HepG2 (cell line): ENCODE measurements at regions not wholly inside any gene's neighbourhood (a gene's known extent, or its start where the extent isn't known, plus 50 kb on each side); places are given as distances from the start of the nearest gene placed in this dataset.

Source experiments
- ATAC-seq: fragments of 200-7000 bp; cut with Tn5 transposase; 3 replicates; pipeline ENCODE4 v1.9.1; 2020; ENCODE audit warnings: mild to moderate bottlenecking, moderate library complexity
- BruUV-seq: library from RNA; stranded (reverse); fragments of 400-500 nt; replicated peaks from 2 replicates; lab custom pipeline; 2021; lab: Mats Ljungman, UMichigan
- CTCF ChIA-PET: fragments of 300-600 bp; formaldehyde crosslinking; extraction: SDS; loops from one replicate; lab custom pipeline; 2021; ENCODE audit warnings: low total read pairs, inconsistent platforms, low intra/inter-chr PET ratio; lab: Yijun Ruan, JAX
- POLR2A ChIA-PET: fragments of 350-600 bp; sonication (Branson Sonifier 250); formaldehyde crosslinking; loops from one replicate; lab custom pipeline; 2020; ENCODE audit warnings: antibody characterized with exemption, inconsistent platforms; lab: Yijun Ruan, JAX
- DNase-seq: peaks from one replicate; pipeline ENCODE4 v3.0.0-alpha.2; 2015; ENCODE audit warnings: low spot score
- FAIRE-seq: peaks from 3 replicates; lab custom pipeline; 2011; peaks lifted over from hg19 to GRCh38; lab: Jason Lieb, UNC
- H2AFZ ChIP-seq: one replicate; pipeline ENCODE4 v1.6.1; 2011; ENCODE audit warnings: low read length, inconsistent platforms
- H3K27ac ChIP-seq: fragments of 300-600 bp; 3 replicates; pipeline ENCODE4 v1.8.0; 2011; ENCODE audit warnings: mixed run types, mild to moderate bottlenecking, mixed read lengths, low read length, inconsistent platforms; ENCODE audit not compliant: insufficient read depth; ENCODE audit errors: extremely low read length
- H3K27me3 ChIP-seq, 2 experiments: fragments of 200-600 bp in 1 of 2; 2 replicates in 1 of 2; 3 replicates in 1 of 2; pipeline versions ENCODE4 v1.6.0 to v1.8.0; 2011; ENCODE audit warnings: low read length in 2 of 2, mild to moderate bottlenecking in 2 of 2, moderate library complexity in 2 of 2, inconsistent platforms in 1 of 2; ENCODE audit not compliant: insufficient read depth in 2 of 2, control insufficient read depth in 1 of 2
- H3K36me3 ChIP-seq, 2 experiments: fragments of 200-600 bp in 1 of 2; replicated peaks in 1 of 2; 2 replicates in 1 of 2; 3 replicates in 1 of 2; pipeline versions ENCODE4 v1.5.1 to v1.8.0; 2011; ENCODE audit warnings: low read length in 2 of 2, inconsistent platforms in 1 of 2; ENCODE audit not compliant: insufficient read depth in 2 of 2, control insufficient read depth in 1 of 2
- H3K4me1 ChIP-seq: 2 replicates; pipeline ENCODE4 v1.5.1; 2012; ENCODE audit warnings: low read length, inconsistent platforms; ENCODE audit not compliant: insufficient read depth
- H3K4me2 ChIP-seq: 2 replicates; pipeline ENCODE4 v1.6.0; 2011; ENCODE audit warnings: low read depth, low read length, inconsistent platforms
- H3K4me3 ChIP-seq, 3 experiments: fragments of 200-600 bp in 1 of 3; sonication (generic), shearing (Covaris generic) in 1 of 3; replicated peaks in 1 of 3; 2 replicates each; pipeline ENCODE4 v1.5.1; 2011 to 2016; ENCODE audit warnings: low read length in 3 of 3, inconsistent platforms in 2 of 3, low read depth in 2 of 3, mild to moderate bottlenecking in 2 of 3, control low read depth in 1 of 3, mixed read lengths in 1 of 3; ENCODE audit not compliant: insufficient read depth in 1 of 3
- H3K79me2 ChIP-seq: one replicate; pipeline ENCODE4 v1.6.1; 2011; ENCODE audit warnings: low read length, inconsistent platforms; ENCODE audit not compliant: insufficient read depth
- H3K9ac ChIP-seq: 2 replicates; pipeline ENCODE4 v1.6.0; 2011; ENCODE audit warnings: mild to moderate bottlenecking, low read depth, low read length, inconsistent platforms; ENCODE audit not compliant: insufficient read depth
- H3K9me3 ChIP-seq: 2 replicates; pipeline ENCODE4 v1.5.1; 2012; ENCODE audit warnings: mild to moderate bottlenecking, low read length
- H4K20me1 ChIP-seq: 2 replicates; pipeline ENCODE4 v1.6.0; 2011; ENCODE audit warnings: inconsistent platforms, mild to moderate bottlenecking, low read length, moderate library complexity; ENCODE audit not compliant: insufficient read depth
- FOXO1 ChIP-seq: sonication (generic); formaldehyde crosslinking; IDR thresholded peaks from 2 replicates; pipeline ENCODE4 v1.4.0; 2020; ENCODE audit warnings: missing genetic modification reagents
- HOXA9 ChIP-seq: sonication (generic); formaldehyde crosslinking; IDR thresholded peaks from 2 replicates; pipeline ENCODE4 v1.8.1; 2022; ENCODE audit warnings: missing genetic modification reagents, mild to moderate bottlenecking, moderate library complexity, borderline replicate concordance
- JUND ChIP-seq: sonication (generic); formaldehyde crosslinking; IDR thresholded peaks from 2 replicates; pipeline ENCODE4 v1.8.0; 2022; ENCODE audit warnings: mild to moderate bottlenecking, missing genetic modification reagents
- KLF11 ChIP-seq: IDR thresholded peaks from 2 replicates; pipeline ENCODE4 v1.6.1; 2016; ENCODE audit warnings: missing compliant biosample characterization
- NR1H2 ChIP-seq: sonication (generic); formaldehyde crosslinking; IDR thresholded peaks from 2 replicates; pipeline ENCODE4 v1.8.1; 2022; ENCODE audit warnings: low read depth, missing genetic modification reagents, borderline replicate concordance
- PLSCR1 ChIP-seq: sonication (generic); formaldehyde crosslinking; IDR thresholded peaks from 2 replicates; pipeline ENCODE4 v1.5.0; 2020; ENCODE audit warnings: missing genetic modification reagents, mild to moderate bottlenecking, borderline replicate concordance
- SAFB2 ChIP-seq: sonication (generic); formaldehyde crosslinking; IDR thresholded peaks from 2 replicates; pipeline ENCODE4 v1.5.1; 2020; ENCODE audit warnings: missing genetic modification reagents, low read depth, mild to moderate bottlenecking, borderline replicate concordance
- SALL2 ChIP-seq: sonication (generic); formaldehyde crosslinking; IDR thresholded peaks from 2 replicates; pipeline ENCODE4 v1.8.1; 2023; ENCODE audit warnings: mild to moderate bottlenecking, missing genetic modification reagents, inconsistent platforms
- SRSF9 ChIP-seq: fragments of 200-400 bp; formaldehyde crosslinking; IDR thresholded peaks from 2 replicates; pipeline ENCODE4 v1.6.1; 2018; ENCODE audit warnings: borderline replicate concordance, mild to moderate bottlenecking, low read depth, low read length; ENCODE audit not compliant: insufficient read depth, poor library complexity, severe bottlenecking
- ZBTB8A ChIP-seq: sonication (generic); formaldehyde crosslinking; IDR thresholded peaks from 2 replicates; pipeline ENCODE4 v1.4.0; 2020; ENCODE audit warnings: mild to moderate bottlenecking, low read depth, missing genetic modification reagents, borderline replicate concordance
- ZFP82 ChIP-seq: sonication (generic); formaldehyde crosslinking; IDR thresholded peaks from 2 replicates; pipeline ENCODE4 v1.5.1; 2020; ENCODE audit warnings: mild to moderate bottlenecking, missing genetic modification reagents, borderline replicate concordance
- ZNF10 ChIP-seq: sonication (generic); formaldehyde crosslinking; IDR thresholded peaks from 2 replicates; pipeline ENCODE4 v1.4.0; 2020; ENCODE audit warnings: mild to moderate bottlenecking, low read depth, missing genetic modification reagents, borderline replicate concordance
- ZNF225 ChIP-seq: sonication (generic); formaldehyde crosslinking; IDR thresholded peaks from 2 replicates; pipeline ENCODE4 v1.4.0; 2020; ENCODE audit warnings: mild to moderate bottlenecking, missing genetic modification reagents
- ZNF570 ChIP-seq: sonication (generic); formaldehyde crosslinking; IDR thresholded peaks from 2 replicates; pipeline ENCODE4 v1.4.0; 2020; ENCODE audit warnings: mild to moderate bottlenecking, missing genetic modification reagents, borderline replicate concordance
- ZNF615 ChIP-seq: sonication (generic); formaldehyde crosslinking; IDR thresholded peaks from 2 replicates; pipeline ENCODE4 v1.5.0; 2020; ENCODE audit warnings: mild to moderate bottlenecking, missing genetic modification reagents, borderline replicate concordance
- ZNF639 ChIP-seq: conservative IDR thresholded peaks from 2 replicates; pipeline ENCODE4 v1.6.1; 2018; ENCODE audit warnings: missing genetic modification reagents
- WGBS: methylation state at CpG from one replicate; pipeline ENCODE4 v1.1.6; 2017; ENCODE audit warnings: low lambda C conversion rate; 5-methylcytosine and 5-hydroxymethylcytosine counted together
- in situ Hi-C: cut with HindIII; loops from 2 replicates; pipeline ENCODE4 v1.10.0; 2017; ENCODE audit warnings: low pct_unique_long_range_greater_than_20kb; ENCODE audit not compliant: extremely low pct_ligation_motif_present
- intact Hi-C: fragments of 100-400 bp; cut with micrococcal nuclease; formaldehyde crosslinking; loops from one replicate; pipeline ENCODE4 v1.10.0; 2022; ENCODE audit not compliant: unreplicated experiment
- TF ChIP-seq, protein P1 (sequence below): sonication (generic); formaldehyde crosslinking; IDR thresholded peaks from 2 replicates; pipeline ENCODE4 v1.5.1; 2020; ENCODE audit warnings: missing genetic modification reagents, mild to moderate bottlenecking, borderline replicate concordance

GRCh38 chr4:156596706-156597329 is 374.8 kb downstream of the PDGFC start:
- no peaks in the 10 kb centered on the region for H3K79me2 ChIP-seq
- no peaks in the 10 kb centered on the region for H3K9me3 ChIP-seq
- no peak for ATAC-seq
- no peak overlapping the region for H3K4me2 ChIP-seq
- H3K4me3 ChIP-seq = no peak overlapping the region
- no peaks in the 10 kb centered on the region for H3K4me1 ChIP-seq
- no peak overlapping the region for H2AFZ ChIP-seq
- H4K20me1 ChIP-seq = no peaks in the 10 kb centered on the region
- FAIRE-seq = no peak
- intact Hi-C loops = no loop called here
- H3K27me3 ChIP-seq = no peaks in the 10 kb centered on the region
- 20% methylated on average over 4 of the region's 4 CpGs for WGBS
- no peaks in the 10 kb centered on the region for H3K36me3 ChIP-seq
- BruUV-seq = no TSS peak
- in situ Hi-C loops = no loop called here
- H3K27ac ChIP-seq = no peak overlapping the region
- CTCF ChIA-PET = no interaction called here
- no peak for TF ChIP-seq SALL2 (CRISPR knock-in tag)
- TF ChIP-seq ZNF639 (CRISPR knock-in tag) = no peak
- TF ChIP-seq, protein P1, sequence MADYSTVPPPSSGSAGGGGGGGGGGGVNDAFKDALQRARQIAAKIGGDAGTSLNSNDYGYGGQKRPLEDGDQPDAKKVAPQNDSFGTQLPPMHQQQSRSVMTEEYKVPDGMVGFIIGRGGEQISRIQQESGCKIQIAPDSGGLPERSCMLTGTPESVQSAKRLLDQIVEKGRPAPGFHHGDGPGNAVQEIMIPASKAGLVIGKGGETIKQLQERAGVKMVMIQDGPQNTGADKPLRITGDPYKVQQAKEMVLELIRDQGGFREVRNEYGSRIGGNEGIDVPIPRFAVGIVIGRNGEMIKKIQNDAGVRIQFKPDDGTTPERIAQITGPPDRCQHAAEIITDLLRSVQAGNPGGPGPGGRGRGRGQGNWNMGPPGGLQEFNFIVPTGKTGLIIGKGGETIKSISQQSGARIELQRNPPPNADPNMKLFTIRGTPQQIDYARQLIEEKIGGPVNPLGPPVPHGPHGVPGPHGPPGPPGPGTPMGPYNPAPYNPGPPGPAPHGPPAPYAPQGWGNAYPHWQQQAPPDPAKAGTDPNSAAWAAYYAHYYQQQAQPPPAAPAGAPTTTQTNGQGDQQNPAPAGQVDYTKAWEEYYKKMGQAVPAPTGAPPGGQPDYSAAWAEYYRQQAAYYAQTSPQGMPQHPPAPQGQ (CRISPR knock-in tag) = no peak
- TF ChIP-seq ZNF615 (CRISPR knock-in tag) = no peak
- TF ChIP-seq FOXO1 (CRISPR knock-in tag) = no peak
- no peak for TF ChIP-seq PLSCR1 (CRISPR knock-in tag)
- TF ChIP-seq KLF11 = no peak
- TF ChIP-seq ZNF10 (CRISPR knock-in tag) = no peak
- no peak for TF ChIP-seq NR1H2 (CRISPR knock-in tag)
- TF ChIP-seq ZNF225 (CRISPR knock-in tag) = no peak
- TF ChIP-seq ZFP82 (CRISPR knock-in tag) = no peak
- no peak for TF ChIP-seq SRSF9
- TF ChIP-seq HOXA9 (CRISPR knock-in tag) = no peak
- TF ChIP-seq SAFB2 (CRISPR knock-in tag) = no peak
- no peak for TF ChIP-seq ZNF570 (CRISPR knock-in tag)
- no peak for TF ChIP-seq ZBTB8A (CRISPR knock-in tag)
- TF ChIP-seq JUND (CRISPR knock-in tag) = no peak
- no peak overlapping the region for H3K9ac ChIP-seq
- POLR2A ChIA-PET = no interaction called here
- DNase-seq = no peak
